K562 (cell line): ENCODE measurements at regions not wholly inside any gene's neighbourhood (a gene's known extent, or its start where the extent isn't known, plus 50 kb on each side); places are given as distances from the start of the nearest gene placed in this dataset.

Experiments used
- BRF2 ChIP-seq: IDR thresholded peaks from 3 replicates; pipeline ENCODE4 v1.6.1; 2011; ENCODE audit warnings: borderline replicate concordance, mild to moderate bottlenecking; ENCODE audit not compliant: insufficient read length, insufficient read depth
- E2F4 ChIP-seq: sonication (generic); formaldehyde crosslinking; IDR thresholded peaks from 2 replicates; pipeline ENCODE4 v1.8.0; 2022; ENCODE audit warnings: mild to moderate bottlenecking, low read depth, missing genetic modification reagents
- FIP1L1 ChIP-seq: fragments of 200-400 bp; formaldehyde crosslinking; IDR thresholded peaks from 2 replicates; pipeline ENCODE4 v1.6.1; 2018; ENCODE audit warnings: mild to moderate bottlenecking, low read depth, low read length; ENCODE audit not compliant: poor library complexity, severe bottlenecking
- GATAD2A ChIP-seq: fragments of 450-650 bp; IDR thresholded peaks from 2 replicates; pipeline ENCODE4 v1.6.1; 2017
- GTF2B ChIP-seq: IDR thresholded peaks from 2 replicates; pipeline ENCODE4 v1.6.1; 2011; ENCODE audit not compliant: insufficient read length; ENCODE audit errors: extremely low read depth
- HES1 ChIP-seq: fragments of 450-650 bp; IDR thresholded peaks from 2 replicates; pipeline ENCODE4 v1.6.1; 2016; ENCODE audit warnings: low read depth, mild to moderate bottlenecking, moderate library complexity
- MLLT1 ChIP-seq, 2 experiments: fragments of 450-650 bp; IDR thresholded peaks; 2 replicates each; pipeline ENCODE4 v1.6.1; 2016
- MXI1 ChIP-seq: IDR thresholded peaks from 2 replicates; pipeline ENCODE4 v1.6.1; 2011; ENCODE audit warnings: low read depth, mild to moderate bottlenecking, improper control_type of control experiment, low read length
- NFE2 ChIP-seq: IDR thresholded peaks from 2 replicates; pipeline ENCODE4 v1.6.1; 2014; ENCODE audit warnings: antibody characterized with exemption, low read depth
- PML ChIP-seq: IDR thresholded peaks from 2 replicates; pipeline ENCODE4 v1.6.1; 2012; ENCODE audit warnings: low read length, inconsistent platforms
- SPI1 ChIP-seq: IDR thresholded peaks from 2 replicates; pipeline ENCODE4 v1.6.1; 2011; ENCODE audit warnings: low read depth, low read length, control low read depth, borderline replicate concordance
- STAT5A ChIP-seq: IDR thresholded peaks from 2 replicates; pipeline ENCODE4 v1.6.1; 2012; ENCODE audit warnings: low read length, inconsistent platforms, borderline replicate concordance
- TBL1XR1 ChIP-seq, 2 experiments: IDR thresholded peaks; 2 replicates each; pipeline ENCODE4 v1.6.1; 2012; ENCODE audit warnings: improper control_type of control experiment in 2 of 2, low read length in 2 of 2, mild to moderate bottlenecking in 1 of 2
- ZNF436 ChIP-seq: fragments of 250-450, 450-650 bp; sonication (Bioruptor Pico); formaldehyde crosslinking; IDR thresholded peaks from 2 replicates; pipeline ENCODE4 v1.7.0; 2020; ENCODE audit warnings: mild to moderate bottlenecking
- ZNF507 ChIP-seq: conservative IDR thresholded peaks from 2 replicates; pipeline ENCODE4 v1.6.1; 2017; ENCODE audit warnings: missing genetic modification characterization, missing compliant biosample characterization
- ZNF586 ChIP-seq: fragments of 450-650 bp; formaldehyde crosslinking; conservative IDR thresholded peaks from 2 replicates; pipeline ENCODE4 v1.4.0; 2020; ENCODE audit warnings: mild to moderate bottlenecking, moderate library complexity
- ZNF668 ChIP-seq: fragments of 250-450 bp; sonication (Bioruptor Pico); IDR thresholded peaks from 2 replicates; pipeline ENCODE4 v1.8.0; 2022; ENCODE audit warnings: mild to moderate bottlenecking, inconsistent platforms
- ZNF766 ChIP-seq: fragments of 200-800 bp; sonication (Bioruptor generic); conservative IDR thresholded peaks from 2 replicates; pipeline ENCODE4 v1.6.1; 2016; ENCODE audit warnings: missing genetic modification characterization, missing compliant biosample characterization

GRCh38 chr22:49704345-49705215 is 123.1 kb downstream of the BRD1 start (continued):
- no peak for TF ChIP-seq GTF2B
- TF ChIP-seq STAT5A, result peak; percentile 83
- TF ChIP-seq ZNF436 (CRISPR knock-in tag), result no peak
- no peak for TF ChIP-seq GATAD2A
- TF ChIP-seq BRF2, result no peak
- no peak for TF ChIP-seq E2F4 (CRISPR knock-in tag)
- peak; percentile 86 for TF ChIP-seq HES1
- TF ChIP-seq ZNF668 (CRISPR knock-in tag), result no peak
- TF ChIP-seq MXI1, result no peak
- peak; percentile 94 for TF ChIP-seq PML
- peak; percentile 58; the same call in 1 of the 2 replicates for TF ChIP-seq ZNF766 (CRISPR knock-in tag)
- no peak for TF ChIP-seq ZNF586 (CRISPR knock-in tag)
- no peak for TF ChIP-seq ZNF507 (tag)
- TF ChIP-seq TBL1XR1 (IDR thresholded peaks at IDR 0.05; ENCODE audit: low read length in 2 of 2), result peak in 1 of 2 experiments; percentile 78; a peak in 2 of 4 replicates
- TF ChIP-seq SPI1, result no peak
- TF ChIP-seq FIP1L1, result no peak
- no peak for TF ChIP-seq NFE2
- no peak for TF ChIP-seq MLLT1 (IDR thresholded peaks at IDR 0.05)
